ENCODE measurements at regions not wholly inside any gene's neighbourhood (a gene's known extent, or its start where the extent isn't known, plus 50 kb on each side); places are given as distances from the start of the nearest gene placed in this dataset.
"Not testable (repeated sequence)": the region's sequence is repeated elsewhere in the genome, so short reads cannot be mapped to it uniquely, and the experiment has no call there.

DNA sequence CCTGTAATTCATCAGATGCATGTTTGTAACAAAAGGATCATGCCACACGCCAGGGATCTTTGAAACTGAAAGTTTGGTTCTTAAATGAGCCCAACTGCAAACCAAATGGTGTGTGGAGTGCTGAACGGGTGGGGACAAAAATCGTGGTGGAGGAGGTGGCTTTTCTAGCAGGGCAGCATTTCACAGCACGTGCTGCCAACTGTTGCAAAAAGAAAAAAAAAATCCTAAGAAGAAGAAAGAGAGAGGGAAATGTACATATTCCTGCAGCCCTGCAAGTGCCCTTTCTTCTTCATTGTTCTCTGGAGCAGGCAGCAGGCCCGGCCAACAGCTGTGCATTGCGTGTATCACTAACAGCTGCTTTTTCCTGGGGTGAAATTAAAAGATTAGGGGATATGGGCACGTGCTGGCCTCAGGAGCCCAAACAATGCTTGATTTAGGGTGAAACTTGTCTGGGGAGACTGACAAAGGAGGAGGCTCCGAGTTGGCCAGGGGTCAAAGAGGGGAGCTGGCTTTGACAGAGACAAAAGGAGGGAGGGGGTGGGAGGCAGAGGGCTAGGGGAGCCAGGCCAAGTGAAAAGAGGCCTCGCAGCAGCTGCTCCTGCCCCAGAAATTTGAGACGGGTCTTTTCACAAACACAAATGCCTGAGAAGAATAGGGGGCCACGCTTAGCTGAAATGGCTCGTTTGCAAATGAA, 73.0 kb downstream of the GADD45G start:
- no peak overlapping the region for H3K4me3 ChIP-seq (ENCODE audit: control insufficient read depth, low read depth, low read length)
- TF ChIP-seq, protein P1, sequence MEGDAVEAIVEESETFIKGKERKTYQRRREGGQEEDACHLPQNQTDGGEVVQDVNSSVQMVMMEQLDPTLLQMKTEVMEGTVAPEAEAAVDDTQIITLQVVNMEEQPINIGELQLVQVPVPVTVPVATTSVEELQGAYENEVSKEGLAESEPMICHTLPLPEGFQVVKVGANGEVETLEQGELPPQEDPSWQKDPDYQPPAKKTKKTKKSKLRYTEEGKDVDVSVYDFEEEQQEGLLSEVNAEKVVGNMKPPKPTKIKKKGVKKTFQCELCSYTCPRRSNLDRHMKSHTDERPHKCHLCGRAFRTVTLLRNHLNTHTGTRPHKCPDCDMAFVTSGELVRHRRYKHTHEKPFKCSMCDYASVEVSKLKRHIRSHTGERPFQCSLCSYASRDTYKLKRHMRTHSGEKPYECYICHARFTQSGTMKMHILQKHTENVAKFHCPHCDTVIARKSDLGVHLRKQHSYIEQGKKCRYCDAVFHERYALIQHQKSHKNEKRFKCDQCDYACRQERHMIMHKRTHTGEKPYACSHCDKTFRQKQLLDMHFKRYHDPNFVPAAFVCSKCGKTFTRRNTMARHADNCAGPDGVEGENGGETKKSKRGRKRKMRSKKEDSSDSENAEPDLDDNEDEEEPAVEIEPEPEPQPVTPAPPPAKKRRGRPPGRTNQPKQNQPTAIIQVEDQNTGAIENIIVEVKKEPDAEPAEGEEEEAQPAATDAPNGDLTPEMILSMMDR (IDR thresholded peaks at IDR 0.05; ENCODE audit: control insufficient read depth, insufficient read depth, low read depth, low read length, missing control alignments) = no peak
- DNase-seq (ENCODE audit: low read depth) = no peak

DNA sequence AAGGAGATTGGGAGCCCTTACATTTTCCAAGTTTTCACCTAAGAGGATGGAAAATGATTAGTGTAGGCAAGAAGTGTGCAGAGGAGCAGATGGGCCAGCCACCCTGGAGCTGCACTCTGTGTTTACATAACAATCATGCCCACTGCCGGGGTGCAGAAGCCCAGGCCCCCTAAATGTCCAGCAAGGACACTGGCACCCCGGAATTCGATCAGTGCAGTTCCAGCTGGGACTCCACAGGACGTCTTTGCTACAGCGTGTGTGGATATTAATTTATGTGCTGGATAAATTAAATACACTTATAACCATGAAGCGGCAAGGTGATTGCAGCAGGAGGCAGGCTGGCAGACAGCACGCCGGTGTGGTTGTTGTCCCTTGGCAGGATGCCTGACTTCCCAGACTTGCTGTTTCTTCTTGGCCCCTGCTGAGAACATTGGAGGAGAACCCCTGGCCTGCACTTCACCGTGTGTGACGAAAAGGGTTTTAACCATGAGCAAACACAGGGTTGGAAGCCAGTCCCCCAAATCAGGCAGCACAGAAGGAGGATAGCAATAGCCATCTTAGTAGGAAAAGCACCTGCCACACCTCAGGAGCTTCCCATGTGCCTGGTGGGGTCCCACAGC, 73.7 kb downstream of the GADD45G start:
- H3K4me3 ChIP-seq (ENCODE audit: control insufficient read depth, low read depth, low read length) = no peak overlapping the region
- TF ChIP-seq, protein P1 (IDR thresholded peaks at IDR 0.05; ENCODE audit: control insufficient read depth, insufficient read depth, low read depth, low read length, missing control alignments) = no peak
- no peak for DNase-seq (ENCODE audit: low read depth)

DNA sequence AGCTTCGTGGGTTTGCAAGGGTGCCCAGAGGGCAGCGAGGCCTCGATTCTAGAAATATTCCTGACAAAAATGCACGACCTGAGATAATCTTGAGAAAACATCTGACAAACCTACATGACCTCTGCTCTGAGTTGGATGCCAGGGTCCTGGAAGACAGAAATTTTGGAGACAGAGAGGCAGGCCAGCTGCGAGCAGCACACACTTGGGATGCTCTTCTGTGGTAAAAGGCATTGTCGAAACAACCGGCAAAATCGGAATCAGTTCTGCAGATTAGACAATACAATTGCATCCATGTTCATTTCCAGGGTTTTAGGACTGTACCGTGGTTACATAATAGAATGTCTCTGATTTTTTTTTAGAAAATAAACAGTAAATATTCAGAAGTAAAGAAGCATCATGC, 74.2 kb downstream of the GADD45G start:
- no peak overlapping the region for H3K4me3 ChIP-seq (ENCODE audit: control insufficient read depth, low read depth, low read length)
- no peak for DNase-seq (ENCODE audit: low read depth)
- TF ChIP-seq, protein P1 (IDR thresholded peaks at IDR 0.05; ENCODE audit: control insufficient read depth, insufficient read depth, low read depth, low read length, missing control alignments) = no peak

DNA sequence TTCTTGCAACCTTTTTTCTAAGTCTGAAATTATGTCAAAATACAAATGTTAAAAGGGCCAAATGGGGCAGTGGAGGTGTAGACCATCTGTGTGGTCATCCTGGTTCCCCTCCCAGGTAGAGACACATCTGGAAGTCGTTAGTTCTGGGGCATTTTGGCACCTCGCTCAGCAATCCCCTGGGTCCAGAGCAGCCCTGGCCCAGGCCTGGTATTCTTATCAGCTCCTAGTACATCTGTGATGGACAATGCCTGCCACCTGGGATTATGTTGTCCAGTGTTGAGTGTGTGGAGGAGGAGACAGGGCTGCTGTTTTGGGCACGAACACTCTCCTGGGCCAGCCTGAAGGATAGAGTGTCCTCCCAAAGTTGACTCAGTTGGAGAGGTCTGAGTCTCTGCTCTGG, 74.8 kb downstream of the GADD45G start:
- DNase-seq (ENCODE audit: low read depth) = no peak
- TF ChIP-seq, protein P1 (IDR thresholded peaks at IDR 0.05; ENCODE audit: control insufficient read depth, insufficient read depth, low read depth, low read length, missing control alignments) = no peak
- H3K4me3 ChIP-seq (ENCODE audit: control insufficient read depth, low read depth, low read length) = no peak overlapping the region

DNA sequence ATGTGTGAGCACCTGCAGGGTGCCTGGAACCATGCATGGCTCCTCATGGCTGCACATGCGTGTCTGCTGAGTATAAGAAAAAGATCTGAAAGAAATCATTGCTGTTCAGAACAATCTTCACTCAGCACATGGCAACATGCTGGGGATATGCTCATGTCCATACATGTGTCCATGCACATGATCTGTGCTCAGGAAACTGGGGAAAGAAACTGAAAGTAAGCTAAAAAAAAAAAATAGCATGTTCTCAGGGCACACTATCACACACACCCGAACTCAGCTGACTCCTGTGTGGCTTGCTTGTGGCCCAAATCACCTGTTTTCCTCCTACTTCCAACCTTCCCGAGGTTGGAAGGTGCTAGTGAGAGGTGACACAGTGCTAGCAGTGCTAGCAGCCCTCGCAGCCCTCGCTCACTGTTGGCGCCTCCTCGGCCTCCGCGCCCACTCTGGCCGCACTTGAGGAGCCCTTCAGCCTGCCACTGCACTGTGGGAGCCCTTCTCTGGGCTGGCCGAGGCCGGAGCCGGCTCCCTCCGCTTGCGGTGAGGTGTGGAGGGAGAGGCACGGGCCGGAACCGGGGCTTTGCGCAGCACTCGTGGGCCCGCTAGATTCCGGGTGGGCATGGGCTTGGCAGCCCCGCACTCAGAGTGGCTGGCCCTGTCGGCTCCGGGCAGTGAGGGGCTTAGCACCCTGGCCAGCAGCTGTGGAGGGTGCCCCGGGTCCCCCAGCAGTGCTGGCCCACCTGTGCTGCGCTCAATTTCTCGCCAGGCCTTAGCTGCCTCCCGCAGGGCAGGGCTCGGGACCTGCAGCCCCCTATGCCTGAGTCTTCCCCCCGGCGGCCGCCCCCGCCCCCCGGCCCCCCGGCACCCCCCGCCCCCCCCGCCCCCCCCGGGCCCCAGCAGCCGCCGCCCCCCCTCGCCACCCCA, 76.0 kb downstream of the GADD45G start:
- no peak overlapping the region for H3K4me3 ChIP-seq (ENCODE audit: control insufficient read depth, low read depth, low read length)
- TF ChIP-seq, protein P1 (IDR thresholded peaks at IDR 0.05; ENCODE audit: control insufficient read depth, insufficient read depth, low read depth, low read length, missing control alignments) = no peak
- no peak for DNase-seq (ENCODE audit: low read depth)

DNA sequence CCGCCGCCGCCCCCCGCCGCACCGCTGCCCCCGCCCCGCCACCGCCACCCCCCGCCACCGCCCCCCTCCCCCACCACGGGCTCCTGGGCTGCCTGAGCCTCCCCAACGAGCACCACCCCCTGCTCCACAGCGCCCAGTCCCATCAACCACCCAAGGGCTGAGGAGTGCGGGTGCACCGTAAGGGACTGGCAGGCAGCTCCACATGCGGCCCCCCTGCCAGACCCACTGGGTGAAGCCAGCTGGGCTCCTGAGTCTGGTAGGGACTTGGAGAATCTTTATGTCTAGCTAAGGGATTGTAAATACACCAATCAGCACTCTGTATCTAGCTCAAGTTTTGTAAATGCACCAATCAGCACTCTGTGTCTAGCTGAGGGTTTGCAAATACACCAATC, 76.7 kb downstream of the GADD45G start:
- DNase-seq (ENCODE audit: low read depth); H3K4me3 ChIP-seq (ENCODE audit: control insufficient read depth, low read depth, low read length): not testable (repeated sequence)

DNA sequence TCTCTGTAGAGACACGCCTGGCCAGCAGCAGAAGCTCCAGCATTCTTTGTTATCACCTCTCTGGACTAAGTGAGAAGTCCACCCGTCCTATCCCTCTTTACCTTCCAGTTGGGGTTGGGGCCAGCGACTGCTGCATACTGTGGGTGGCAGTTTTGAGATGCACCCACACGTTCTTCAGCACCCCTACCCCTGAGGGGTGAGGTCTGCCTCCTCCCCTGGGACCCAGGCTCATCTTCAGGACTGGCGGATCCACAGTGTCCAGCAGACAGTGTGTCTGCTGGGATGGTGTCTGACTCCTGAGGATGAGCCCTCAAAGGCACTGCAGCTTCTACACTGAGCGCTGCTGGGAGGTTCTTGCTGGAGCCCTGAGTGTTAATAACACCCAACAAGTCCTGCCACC, 78.8 kb downstream of the GADD45G start:
- DNase-seq (ENCODE audit: low read depth) = no peak
- TF ChIP-seq, protein P1 (IDR thresholded peaks at IDR 0.05; ENCODE audit: control insufficient read depth, insufficient read depth, low read depth, low read length, missing control alignments) = no peak

More for the DNA sequence above, 78.8 kb downstream of the GADD45G start:
- H3K4me3 ChIP-seq (ENCODE audit: control insufficient read depth, low read depth, low read length) = no peak overlapping the region
